Stimulated activated CD8-positive, alpha-beta memory T cell treated with anti-CD3 and anti-CD28 coated beads, Interleukin-15, amount 100 ng/mL, for 48 hours (primary cell): ENCODE measurements at regions not wholly inside any gene's neighbourhood (a gene's known extent, or its start where the extent isn't known, plus 50 kb on each side); places are given as distances from the start of the nearest gene placed in this dataset.
"Not testable (repeated sequence)": the region's sequence is repeated elsewhere in the genome, so short reads cannot be mapped to it uniquely, and the experiment has no call there.

Experiments
- DNase-seq, 2 donors: peaks; one replicate each; pipeline ENCODE4 v3.0.0-alpha.2; 2020; ENCODE audit warnings: low read depth in 2 of 2

DNA sequence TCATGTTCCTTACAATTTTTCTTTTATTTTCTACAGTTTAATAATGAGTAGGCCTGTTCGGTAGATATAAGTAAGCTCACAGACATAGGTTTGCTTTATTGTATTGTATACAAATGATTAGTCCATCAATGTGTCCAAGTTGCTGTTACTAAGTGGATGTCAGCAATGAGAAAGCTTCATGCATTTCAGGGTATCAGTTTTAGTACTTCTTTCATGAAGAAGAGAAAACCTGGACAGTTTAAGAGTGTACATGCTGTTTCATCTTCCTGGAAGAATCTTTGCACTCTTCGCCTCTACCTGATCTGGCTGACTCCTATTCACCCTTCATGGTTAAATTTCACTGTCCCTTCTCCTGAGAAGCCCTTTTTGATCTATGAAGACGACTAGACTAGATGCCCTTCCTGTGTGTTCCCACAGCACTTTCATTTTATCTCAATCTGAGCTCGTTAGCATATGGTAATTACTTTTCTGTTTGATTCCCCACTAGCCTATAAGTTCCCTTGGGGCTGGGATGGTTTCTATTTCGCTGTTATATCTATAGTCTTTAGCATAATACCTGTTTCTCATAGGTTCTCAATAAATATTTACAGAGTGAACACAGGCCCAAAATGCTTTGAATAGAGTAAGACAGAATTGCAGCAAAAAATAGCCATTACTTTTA lies 70.7 kb downstream of the CETN3 start:
- DNase-seq = no peak

DNA sequence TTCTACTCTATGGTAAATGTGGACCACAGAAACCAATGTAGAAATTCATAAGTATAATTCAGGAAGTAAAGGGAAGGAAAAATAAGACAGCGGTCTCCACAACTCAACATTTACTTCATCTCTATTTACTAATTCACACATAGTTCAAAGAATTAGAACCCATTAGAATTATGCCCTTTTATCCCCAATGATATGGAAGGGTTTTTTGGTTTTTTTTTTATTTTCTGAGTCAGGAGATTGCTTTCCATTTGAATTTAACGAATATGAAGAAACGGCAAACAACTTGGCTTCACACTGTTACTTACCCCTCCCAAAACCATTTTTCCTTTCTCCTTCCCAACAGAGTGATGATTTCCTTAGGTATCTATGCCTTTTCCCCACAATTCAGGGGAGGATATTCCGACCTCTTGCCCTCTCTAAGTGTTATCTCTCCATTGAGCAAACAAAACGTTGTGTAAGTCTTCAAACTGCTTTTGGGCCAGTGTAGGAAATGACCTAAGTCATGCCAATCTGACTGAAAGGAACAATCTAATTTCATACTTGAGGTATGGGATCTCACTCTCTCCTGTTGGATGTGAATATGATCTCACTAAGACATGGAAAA lies 72.0 kb downstream of the CETN3 start:
- no peak for DNase-seq

DNA sequence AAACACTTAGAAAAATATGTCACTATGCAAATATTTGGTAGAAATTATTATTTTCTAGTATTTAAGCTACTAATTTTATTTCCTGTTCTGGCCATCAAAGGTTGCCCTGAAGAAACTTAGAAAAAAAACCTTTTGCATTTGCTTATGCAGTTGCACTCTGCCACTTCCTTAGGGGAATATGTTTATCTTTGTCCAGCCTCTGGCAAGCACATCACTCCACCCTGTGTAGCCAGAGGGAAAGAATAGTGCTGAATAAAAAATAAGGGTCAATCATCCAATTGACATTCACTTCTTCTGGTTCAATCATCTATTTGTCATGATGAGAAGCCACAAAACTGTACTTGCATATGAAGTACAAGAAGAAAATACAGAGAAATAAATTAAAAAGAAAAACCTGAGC lies 72.8 kb downstream of the CETN3 start:
- DNase-seq = no peak

DNA sequence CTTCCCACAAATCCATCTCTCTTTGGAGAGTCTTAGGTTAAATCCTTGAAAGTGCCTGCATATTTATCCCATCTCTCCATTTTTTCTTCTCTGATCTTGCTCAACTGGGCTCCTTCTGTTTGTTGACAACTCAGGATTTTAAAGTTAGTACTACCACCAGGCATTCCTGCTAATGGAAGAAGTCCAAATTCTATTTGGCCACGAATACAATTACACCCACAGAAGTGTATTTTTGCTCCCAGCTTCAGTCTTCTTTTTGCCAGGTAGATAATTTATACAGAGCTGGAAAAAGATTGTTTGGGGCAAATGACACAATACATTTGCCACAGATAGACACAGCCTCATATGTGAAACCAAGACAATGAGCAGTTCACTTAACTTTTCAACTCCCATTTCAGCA lies 74.8 kb downstream of the CETN3 start:
- no peak for DNase-seq

DNA sequence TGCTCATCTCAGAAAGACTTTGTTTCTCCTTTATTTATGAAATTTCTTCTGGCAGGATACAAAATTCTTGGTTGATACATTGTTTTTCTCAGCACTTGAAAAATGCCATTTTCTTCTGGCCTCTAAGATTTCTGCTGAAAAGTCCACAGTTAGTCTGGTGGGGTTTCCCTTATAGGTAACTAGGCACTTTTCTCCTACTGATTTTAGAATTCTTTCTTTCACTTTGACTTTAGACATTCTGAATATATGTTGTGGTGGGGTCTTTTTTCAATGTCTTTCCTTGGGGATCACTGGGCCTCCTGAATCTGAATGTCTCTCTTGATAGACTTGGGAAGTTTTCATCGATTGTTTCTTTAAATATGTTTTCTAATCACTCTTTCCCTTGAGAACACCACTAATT lies 79.6 kb downstream of the CETN3 start:
- no peak for DNase-seq

DNA sequence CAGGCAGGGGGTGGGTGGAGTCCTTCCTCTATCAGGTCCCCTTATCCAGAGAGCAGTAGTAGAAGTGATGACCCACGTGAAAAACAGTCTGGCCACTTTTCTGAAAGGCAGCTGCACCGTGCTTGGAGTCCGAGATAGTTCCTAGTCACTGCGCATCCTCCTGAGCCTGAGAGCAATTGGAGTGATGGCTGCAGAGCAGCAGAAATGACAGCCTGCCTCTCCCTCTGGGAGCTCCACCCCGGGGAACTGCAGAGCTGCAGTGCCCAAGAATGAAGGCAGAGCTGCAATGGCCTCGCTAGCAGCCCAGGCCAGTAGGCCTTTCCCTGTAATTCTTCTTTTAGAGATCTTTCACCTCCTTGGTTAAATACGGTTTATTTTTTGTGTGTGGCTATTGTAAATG lies 82.6 kb downstream of the CETN3 start:
- no peak for DNase-seq

DNA sequence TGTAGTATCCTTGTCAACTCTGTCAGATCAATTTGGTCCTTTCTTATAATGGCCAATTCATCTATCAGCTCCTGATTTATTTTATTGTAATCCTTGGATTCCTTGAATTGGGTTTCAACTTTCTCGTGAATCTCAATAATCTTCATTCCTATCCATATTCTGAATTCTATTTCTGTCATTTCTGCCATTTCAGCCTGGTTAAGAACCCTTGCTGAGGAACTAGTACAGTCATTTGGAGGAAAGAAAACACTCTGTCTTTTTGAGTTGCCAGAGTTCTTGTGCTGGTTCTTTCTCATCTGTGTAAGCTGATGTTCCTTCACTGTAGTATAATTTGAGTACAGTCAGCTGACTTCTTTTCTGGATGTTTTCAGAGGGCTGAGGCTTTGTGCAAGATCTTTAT lies 84.5 kb downstream of the CETN3 start:
- no peak for DNase-seq

DNA sequence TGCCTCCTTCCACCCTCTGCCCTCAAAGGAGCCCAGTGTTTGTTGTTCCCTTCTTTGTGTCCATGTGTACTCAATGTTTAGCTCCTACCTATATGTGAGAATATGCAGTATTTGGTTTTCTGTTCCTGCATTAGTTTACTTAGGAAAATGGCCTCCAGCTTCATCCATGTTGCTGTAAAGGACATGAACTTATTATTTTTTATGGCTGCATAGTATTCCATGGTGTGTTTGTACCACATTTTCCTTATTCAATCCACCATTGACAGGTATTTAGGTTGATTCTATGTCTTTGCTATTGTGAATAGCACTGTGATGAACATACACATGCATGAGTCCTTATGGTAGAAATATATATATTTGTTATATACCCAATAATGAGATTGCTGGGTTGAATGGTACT lies 89.2 kb downstream of the CETN3 start:
- not testable (repeated sequence) for DNase-seq

DNA sequence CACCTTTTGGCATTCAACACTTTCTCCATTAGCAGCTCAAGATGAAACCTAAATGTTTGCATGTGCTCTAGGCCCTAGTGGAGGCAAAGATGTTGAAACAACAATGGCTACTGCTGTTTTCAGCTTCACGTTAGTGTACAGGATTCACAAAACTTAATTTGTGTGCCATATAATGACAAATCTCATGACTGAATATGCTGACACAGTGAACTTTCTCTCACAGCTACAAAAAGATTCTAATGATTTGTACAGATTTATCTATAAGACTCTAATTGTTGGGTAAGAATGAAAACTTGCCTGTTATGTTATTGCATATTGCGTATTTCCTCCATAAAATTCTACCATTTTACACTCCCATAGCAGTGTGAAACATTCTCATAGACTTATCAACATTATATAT lies 97.5 kb downstream of the CETN3 start:
- DNase-seq = no peak

DNA sequence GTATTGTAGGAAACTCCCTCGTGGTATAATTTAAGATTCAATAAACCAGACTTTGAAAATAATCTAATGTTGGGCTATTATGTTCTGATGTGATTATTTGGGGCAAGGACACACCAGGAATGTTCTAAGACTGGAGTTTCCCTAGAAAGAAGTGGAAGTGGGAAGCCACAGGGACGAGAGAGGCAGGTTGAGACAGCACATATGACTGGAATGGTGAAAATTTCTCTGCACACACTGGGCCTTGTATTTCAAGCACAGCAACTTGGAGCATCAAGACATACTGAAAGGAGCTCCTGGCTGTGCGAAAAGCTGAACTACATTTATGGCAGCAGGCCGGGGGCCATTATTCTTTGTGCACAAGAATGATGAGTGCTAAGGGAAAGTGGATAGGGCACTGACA lies 98.2 kb downstream of the CETN3 start:
- DNase-seq = no peak

DNA sequence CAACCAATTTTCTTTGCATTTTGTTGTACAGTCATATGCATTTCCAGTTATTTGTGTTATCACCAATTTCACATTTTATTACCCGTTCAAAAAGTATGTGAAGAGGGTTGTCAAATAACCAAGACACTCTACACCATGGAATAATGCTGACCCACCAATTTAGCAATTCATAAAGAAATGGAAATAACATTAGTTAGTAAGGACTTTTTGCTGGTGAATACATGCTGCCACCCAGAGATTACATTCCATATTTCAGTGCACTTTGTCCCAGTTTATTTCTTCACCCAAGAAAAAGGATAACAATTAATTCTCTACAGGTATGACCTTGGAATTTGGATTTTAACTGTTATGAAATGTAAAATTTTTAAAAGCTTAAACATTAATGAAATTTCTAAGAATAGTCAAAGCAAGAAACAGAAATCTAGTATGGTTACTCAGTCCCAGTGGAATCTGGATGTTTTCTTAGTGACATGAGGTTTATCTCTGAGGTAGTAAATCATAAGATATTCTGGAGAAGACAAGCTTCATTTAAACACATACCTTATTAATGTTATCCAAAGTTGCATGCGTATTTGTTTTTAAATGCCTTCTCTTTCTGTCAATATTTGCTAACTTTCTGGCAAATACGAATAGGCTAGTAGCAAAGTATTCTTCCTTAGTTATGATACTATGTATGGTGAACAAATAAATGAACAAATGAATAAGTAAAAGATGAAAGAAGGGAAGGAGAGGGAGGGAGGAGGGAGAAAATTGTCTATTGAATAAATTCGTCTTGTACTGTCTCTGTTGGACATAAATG lies 100.6 kb downstream of the CETN3 start:
- no peak for DNase-seq

DNA sequence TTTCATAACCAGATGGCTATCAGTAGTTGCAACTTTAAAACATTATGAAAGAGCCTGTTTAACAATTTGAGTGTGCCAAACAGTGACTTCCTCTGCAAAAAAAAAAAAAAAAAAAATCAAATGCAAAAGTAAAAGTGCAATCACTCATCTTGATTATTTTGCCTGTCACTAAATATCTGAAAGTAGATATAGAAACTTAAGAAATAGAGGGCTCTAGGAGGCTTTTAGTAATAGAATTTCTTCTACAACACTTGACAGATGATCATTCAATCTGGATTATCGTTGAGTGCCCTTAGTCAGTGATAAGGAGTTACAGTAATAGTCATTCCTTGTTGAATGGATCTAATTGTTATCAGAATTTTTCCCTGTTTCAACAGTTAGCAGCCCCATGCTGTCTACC lies 101.8 kb downstream of the CETN3 start:
- no peak for DNase-seq

DNA sequence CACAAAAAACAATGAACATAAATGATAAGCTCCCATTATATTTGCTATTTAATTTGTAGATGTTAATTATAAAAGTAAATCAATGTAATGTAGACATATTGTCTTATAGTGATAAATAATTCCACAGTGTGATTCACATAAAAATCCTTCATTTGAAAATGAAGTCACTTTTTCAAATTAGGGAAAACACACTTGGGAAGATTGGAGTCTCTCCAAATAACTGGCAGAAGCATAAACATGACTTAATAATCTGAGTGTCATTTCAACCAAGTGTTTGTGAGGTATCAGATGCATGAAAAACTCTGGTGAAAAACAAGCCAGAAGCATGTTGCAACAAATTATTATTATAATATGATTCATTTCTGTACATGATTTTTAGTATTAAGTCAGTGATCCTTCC lies 102.2 kb downstream of the CETN3 start:
- no peak for DNase-seq

DNA sequence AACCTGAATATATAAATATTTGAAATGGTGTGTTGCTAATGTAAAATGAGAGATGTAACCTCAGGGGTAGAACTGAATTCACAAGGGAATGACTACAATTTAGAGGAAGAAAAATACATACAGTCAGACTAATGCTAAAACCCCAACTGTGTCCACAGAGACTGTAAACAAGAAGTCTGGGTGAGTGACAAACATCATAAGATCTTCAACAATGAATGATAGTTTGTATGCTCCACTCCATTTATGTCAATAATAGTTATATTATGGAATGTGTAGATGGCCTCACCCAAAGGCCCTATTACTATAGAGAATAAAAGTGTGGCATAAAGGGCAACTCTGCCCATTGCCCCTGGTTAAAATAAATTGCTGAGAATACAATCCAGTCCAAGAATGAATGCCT lies 102.9 kb downstream of the CETN3 start:
- no peak for DNase-seq

DNA sequence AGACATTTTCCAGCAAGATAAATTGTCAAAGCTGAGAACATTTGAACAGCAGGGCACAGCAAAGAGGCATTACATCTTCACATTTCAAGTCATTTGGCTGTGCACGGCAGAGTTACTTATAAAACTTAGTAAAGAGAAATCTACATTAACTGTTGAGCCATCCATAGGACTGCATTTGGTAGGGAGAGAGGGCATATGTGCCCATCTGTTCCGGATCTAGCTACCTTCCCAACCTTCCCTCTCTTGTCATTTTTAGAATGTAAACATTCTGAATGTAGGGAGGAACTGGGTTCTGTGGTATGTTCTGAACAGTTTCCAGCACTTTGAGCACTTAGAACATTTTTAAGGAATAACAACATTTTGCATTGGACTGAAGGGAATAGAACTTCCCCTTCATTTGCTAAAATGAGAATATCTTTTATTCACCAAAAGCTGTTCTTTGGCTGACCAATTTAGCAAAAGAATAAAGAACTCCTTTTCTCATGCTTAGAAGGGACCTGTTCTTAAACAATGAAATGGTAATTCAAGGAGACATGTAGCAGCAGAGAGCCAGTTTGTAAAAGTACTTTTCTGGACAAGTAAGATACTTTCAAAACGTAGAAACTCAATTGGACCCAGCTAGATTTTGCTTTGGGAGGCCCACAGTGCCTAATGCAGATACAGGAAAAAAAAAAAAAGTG lies 104.4 kb downstream of the CETN3 start:
- DNase-seq = no peak

DNA sequence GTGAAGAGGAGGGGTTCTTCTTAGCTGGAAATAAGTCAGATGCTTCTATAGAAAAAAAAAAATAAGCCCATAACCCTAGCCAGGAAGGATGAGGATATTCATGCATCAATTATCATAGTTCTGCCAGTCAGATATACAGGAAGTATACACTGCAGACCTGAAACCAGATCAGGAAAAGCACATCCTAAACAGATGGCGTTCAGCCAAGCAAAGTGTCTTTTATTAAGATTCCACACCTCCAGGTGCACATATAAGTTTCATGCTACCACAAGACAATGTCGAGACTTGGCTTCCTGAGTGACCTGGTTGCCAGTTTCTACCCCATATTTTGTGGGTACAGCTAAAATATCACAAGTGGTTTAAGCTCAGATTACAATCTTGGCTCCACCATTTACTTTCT lies 108.3 kb downstream of the CETN3 start:
- no peak for DNase-seq

DNA sequence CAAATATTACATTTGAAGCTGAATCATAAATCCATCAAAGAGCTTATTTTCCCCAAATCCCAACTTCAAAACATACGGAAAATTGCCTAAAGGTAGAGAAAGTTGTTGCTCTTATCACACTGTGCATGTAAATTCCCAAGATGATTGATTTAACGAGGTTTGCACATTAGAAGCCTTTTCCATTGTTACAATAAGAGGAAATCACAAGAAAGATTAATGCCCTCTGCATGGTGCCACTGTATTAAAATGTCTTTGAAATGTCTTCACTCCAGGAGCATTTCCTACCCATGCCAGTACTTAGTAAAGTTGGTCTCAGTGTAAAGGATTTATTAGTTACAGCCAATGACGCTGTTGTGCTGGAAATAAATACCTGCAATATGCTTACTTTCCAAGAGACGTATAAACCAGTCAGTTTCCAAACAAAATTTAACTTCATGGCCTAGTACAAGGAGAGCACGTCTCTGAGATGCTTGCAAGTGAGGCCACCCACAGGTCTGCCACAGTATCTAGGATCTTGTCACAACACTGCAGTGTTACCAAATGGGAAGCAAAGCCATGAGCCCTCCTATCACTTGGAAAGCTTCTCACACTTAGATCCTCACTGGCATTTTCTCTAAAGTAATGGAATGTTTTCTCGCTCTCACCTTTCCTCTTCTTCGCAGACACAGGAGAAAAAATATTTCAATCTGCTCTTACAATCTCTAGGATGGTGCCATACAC lies 112.4 kb downstream of the CETN3 start:
- DNase-seq = no peak

DNA sequence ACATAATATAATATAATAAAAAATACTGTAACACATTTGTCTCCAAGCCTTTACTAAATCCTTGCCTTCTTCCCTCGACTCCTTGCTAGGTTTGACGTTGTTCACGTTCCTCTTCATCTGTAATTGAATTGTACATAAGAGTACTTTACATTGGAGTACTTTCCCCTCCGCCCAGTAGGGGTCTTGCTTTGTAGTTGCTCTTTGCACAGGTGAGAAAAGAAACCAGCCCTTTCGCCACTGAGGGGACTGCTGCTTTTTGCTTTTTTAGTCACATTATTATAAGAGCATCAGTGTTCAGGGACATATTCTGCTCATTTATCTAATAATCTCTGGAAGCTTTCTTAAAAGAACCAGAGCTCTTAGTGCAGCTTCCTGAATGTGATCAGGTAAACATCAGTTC lies 115.0 kb downstream of the CETN3 start:
- no peak for DNase-seq

DNA sequence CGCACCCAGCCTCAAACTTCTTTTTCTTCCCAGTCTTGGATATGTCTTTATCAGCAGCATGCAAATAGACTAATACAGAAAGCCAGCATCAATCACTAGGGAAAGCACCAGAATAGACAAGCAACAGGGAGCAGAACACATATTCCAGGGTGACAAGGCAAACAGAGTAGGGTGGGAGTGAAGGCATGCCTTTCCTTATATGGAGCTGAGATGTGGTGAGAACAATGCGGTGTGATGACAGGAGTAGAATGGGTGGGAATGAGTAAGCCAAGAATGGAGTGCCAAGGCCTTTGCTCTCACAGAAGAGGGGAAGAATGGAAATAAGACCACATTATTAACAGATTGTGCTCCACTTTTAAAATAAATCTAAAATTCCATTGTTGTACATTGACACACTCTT lies 115.6 kb downstream of the CETN3 start:
- DNase-seq = no peak

DNA sequence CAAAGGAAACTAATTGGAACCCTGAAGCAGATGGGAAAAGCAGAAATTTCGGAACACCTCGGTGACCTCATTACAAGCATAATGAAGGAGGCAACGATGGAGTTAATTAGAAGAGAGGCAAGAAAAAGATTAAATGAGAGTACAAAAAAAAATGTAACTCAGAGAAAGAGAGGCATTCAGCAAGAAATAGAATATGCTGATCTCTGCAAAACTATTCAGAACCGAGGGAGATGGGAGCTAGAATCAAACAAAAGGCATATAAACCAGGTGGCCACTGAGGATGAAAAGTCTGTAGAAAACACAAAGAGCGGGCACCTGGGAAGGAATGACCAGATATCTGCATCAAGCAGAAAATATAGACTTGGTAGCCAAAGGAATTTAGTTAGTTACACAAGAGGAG lies 118.9 kb downstream of the CETN3 start:
- no peak for DNase-seq

DNA sequence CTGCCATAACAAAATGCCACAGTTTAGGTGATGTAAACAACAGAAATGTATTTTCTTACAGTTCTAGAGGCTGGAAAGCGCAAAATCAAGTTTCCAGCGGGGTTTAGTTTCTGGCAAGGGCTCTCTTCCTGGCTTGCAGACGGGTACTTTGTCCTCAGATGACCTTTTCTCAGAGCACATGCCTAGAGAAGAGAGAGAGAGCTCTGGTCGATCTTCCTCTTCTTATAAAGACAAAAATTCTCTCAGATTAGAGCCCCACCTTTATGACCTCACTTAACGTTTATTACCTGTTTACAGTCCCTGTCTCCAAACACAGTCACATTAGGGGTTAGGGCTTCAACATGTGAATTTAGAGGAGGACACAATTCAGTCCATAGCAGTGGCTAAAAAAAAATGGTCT lies 119.7 kb downstream of the CETN3 start:
- DNase-seq = no peak

DNA sequence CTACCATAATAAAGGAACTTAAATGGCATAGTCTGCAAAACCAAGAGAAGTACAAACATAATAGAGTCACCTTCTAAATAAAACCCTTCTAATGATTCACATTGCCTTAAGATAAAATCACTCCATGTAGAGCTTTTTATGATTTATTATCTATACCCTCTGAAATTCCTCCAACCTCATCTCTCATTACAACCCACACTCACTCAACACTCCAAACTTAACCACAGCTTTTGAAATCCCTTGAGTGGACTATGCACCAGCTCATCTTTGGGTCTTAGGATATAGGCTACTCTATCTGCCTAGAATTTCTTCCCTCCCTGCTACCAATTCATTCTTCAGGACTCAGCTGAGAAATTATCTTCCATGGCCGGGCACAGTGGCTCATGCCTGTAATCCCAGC lies 122.5 kb downstream of the CETN3 start:
- DNase-seq = no peak
